DOHH2 (cell line): ENCODE measurements at regions not wholly inside any gene's neighbourhood (a gene's known extent, or its start where the extent isn't known, plus 50 kb on each side); places are given as distances from the start of the nearest gene placed in this dataset.

Source experiments
- CTCF ChIP-seq: fragments of 200-600 bp; sonication (generic); IDR thresholded peaks from one replicate; pipeline ENCODE4 v1.5.1; 2014; ENCODE audit warnings: antibody characterized with exemption, mild to moderate bottlenecking, low read depth, low read length; ENCODE audit not compliant: poor library complexity, severe bottlenecking
- EZH2phosphoT487 ChIP-seq: fragments of 200-600 bp; sonication (generic); IDR thresholded peaks from 2 replicates; pipeline ENCODE4 v1.6.1; 2017; ENCODE audit warnings: borderline replicate concordance, mild to moderate bottlenecking, antibody characterized with exemption, low read length, moderate library complexity, mixed read lengths

- TF ChIP-seq CTCF (no peak), EZH2phosphoT487 (no peak)
Measured at GRCh38 chr17:14776791-14777190, 475.9 kb downstream of the HS3ST3B1 start.
